SK-MEL-5 (cell line): ENCODE measurements at regions not wholly inside any gene's neighbourhood (a gene's known extent, or its start where the extent isn't known, plus 50 kb on each side); places are given as distances from the start of the nearest gene placed in this dataset.

Source experiments
- DNase-seq: peaks from one replicate; pipeline ENCODE4 v3.0.0-alpha.2; 2016; ENCODE audit warnings: low read depth, low spot score
- in situ Hi-C: cut with HindIII; loops from 2 replicates; pipeline ENCODE4 v1.10.0; 2016; ENCODE audit warnings: low sequenced_read_pairs, high pct_unique_total_duplicates, low pct_unique_long_range_greater_than_20kb

DNA sequence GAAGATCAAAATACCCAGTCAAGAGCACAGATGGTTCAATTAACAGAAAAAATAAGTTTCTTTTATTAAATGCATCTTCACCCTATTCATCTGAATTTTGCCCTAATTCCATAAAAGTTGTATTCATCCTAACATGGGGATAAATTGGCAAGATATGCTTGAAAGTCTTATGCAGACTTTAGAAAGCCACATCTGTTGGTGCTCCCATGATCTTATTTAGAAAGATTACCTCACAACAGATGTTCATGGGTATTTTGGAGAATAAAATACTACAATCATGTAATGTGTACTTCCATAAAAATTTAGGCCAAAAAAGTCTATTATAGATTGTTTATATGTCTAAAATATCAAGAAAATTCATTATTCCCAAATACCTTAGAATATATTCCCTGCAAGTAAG, 510.3 kb downstream of the TECRL start:
- in situ Hi-C loops, result no loop called here
- DNase-seq, result no peak

DNA sequence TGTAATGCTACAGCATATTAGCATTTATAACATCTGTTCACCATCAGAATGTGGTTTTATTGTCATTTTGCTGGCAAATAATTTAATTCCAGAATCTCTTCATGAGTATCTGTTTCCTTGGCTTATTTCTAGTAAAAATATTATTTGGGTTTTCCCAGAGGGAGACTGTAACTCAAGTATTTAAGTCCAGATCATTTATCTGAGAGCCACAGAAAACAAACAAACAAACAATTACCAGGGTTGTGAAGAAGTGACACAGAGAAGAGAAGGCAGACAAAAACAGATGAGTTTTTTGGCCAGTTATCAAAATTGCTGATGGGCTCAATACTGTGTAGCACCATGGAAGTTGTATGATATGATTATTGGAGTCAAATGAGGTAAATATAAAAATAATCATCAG, 515.1 kb downstream of the TECRL start:
- in situ Hi-C loops, result no loop called here
- no peak for DNase-seq

DNA sequence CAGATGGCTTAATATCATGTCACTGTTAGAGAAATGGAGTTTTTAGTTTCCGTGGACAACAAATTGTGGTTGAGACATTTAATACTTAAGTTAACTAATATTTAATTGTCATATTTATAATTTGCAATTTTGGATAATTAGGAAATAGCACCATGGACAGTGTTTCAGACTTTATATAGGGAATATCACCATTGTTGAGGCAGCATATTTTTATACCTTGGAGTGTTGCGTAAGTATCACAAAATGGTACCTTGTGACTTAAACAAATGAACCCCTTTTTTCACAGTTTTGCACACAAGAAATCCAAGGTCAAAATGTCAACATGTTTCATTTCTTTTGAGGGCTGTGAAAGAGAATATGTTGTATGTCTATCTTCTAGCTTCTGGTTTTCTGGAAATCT, 539.9 kb downstream of the TECRL start:
- in situ Hi-C loops, result no loop called here
- no peak for DNase-seq

DNA sequence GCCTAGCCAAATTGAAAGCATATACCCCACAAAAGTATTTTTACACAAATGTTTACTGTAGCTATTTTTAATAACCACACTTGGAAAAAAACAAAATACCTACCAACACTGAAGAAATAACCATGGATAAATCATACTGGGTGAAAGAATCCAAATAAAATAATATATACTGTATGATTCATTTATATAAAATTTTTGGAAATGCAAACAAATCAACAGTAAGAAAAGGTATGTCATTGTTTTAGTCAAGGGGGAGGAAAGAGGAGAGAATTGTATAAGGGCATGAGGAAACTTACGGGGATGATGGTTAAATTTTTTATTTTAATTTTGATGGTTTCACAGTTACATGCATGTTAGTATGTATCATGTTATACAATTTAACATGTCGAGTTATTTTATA, 557.8 kb downstream of the TECRL start:
- in situ Hi-C loops, result no loop called here
- DNase-seq, result no peak

DNA sequence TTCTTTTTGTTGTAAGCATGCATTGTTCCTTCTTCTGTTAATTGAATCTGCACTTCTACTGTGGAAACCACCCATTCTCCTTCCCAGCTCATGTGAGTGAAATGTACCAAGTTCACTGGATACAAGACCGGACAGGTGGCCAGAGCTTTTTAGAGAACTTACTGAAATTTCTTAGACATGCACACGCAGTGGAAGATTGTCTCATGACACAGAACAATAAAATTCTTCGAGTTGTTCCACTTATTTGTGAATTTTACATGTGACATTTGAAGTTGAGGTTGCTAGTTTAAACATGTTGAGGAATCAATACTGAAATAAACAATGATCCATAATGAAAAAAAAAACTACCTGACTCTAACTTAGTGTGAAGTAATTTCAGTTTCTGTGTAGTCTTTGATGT, 568.0 kb downstream of the TECRL start:
- in situ Hi-C loops, result no loop called here
- DNase-seq, result no peak

DNA sequence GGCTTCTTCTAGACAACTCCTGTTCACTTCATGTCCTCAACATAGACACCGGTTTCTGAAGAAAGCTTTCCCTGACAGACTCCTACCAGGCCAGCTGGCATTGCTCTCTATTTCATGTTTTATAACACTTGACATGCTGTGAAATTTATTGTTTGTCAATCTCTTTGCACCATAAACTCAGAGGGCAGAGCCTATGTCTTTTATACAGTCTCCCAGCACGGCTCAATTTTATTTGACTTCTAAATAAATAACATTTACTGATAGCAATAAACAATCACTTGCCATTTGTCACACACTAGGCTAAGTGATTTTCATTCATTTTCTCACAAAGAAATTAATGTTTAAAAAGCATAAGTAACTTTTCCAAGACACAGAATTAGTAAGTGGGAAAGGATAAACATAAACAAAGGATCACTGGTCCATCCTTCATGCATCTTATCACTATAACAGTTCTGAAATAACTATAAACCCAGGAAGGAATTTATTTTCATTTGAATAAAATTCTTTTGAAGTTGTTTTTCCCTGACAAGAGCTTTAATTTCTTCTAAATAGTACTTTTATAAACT, 577.6 kb downstream of the TECRL start:
- DNase-seq, result no peak
- in situ Hi-C loops, result no loop called here

DNA sequence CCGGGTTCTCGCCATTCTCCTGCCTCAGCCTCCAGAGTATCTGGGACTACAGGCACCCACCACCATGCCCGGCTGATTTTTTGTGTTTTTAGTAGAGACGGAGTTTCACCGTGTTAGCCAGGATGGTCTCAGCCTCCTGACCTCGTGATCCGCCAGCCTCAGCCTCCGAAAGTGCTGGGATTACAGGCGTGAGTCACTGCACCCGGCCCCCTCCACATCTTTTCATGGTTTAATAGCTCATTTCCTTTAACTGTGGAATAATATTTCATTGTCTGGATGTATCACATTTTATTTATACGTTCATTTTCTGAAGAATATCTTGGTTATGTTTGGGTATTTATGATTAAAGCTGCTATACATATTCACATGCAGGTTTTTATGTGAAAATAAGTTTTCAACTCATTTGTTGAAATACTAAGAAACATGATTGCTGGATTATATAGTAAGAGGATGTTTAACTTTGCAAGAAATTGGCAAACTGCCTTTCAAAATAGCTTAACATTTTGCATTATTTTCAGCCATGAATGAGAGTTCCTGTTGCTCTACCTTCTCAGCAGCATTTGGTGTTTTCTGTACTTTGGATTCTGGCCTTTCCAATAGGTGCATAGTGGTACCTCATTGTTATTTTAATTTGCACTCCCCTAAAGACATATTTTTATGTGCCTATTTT, 591.9 kb downstream of the TECRL start:
- in situ Hi-C loops, result no loop called here
- no peak for DNase-seq

DNA sequence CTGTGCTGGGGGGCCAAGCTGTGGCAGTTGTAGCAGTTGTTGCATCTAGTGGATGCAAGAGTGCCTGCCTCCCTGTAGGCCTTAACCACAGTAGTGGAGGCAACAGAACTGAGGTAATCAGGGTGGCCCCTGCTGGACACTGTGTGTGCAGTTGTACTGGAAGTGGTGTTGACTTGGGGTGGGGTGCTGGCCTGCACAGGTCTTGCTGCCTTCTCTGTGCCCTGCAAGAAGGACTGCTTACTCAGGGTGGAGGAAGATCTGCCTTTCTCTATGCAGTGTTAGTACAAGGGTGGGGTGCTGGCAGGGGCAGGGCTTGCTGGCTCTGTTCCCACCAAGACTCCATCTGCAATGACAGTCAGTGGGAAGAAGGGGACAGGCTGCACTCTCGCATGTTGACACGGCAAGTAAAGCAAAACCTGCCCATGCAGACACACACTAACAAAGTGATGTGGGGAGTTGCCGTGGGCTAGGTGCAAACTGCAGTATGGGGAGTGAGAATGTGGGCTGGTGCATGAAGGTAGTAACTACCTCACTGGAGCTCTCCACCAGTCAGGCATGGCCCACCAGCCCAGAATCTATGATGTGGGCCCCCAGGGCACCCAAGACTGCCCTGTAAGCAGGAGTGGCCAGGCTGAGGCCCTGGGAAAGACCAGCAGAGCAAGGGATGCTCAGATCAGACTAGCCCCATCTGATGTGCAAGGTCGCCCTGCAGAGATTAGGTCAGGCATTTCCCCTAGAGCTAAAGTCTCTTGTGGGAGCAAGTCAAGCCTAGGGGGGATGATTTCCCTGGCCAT, 594.9 kb downstream of the TECRL start:
- in situ Hi-C loops, result no loop called here
- DNase-seq, result no peak

DNA sequence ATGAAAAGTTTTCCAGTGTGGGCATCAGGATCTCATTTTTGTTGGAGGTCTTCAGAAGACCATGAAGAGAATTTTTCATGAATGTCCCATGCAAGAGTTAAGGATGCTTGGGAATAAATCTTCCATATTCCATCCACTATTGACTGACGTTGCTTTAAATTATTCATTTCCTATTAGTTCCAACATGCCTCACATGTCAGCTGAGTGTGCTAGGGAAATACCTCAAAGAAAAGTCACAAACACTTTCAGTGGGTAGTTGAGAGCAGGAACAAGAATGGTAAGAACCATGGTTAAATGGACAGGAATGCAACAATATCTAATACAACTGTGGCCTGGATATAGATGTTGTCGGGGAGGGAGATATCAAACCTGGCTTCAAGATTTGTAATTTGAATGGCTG, 610.1 kb downstream of the TECRL start:
- no peak for DNase-seq
- in situ Hi-C loops, result no loop called here

DNA sequence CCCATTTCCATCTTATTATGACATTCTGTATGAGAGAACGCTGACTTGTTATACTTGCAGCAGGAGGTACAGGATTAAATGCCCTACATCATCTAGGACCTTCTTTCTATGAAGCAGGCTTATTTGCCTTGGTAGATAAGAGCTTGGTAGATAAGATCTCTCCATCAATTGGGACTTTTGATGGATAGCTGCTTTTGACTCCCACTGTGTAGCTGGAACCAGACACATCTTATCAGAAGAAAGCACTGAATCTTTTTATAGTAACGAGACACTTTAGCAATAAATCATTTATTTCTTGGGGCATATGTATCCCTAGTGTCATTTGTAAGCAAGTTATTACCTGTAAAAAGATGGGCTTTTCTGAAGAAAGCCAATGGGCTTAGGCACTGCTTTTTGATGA, 613.9 kb downstream of the TECRL start:
- in situ Hi-C loops, result no loop called here
- no peak for DNase-seq

DNA sequence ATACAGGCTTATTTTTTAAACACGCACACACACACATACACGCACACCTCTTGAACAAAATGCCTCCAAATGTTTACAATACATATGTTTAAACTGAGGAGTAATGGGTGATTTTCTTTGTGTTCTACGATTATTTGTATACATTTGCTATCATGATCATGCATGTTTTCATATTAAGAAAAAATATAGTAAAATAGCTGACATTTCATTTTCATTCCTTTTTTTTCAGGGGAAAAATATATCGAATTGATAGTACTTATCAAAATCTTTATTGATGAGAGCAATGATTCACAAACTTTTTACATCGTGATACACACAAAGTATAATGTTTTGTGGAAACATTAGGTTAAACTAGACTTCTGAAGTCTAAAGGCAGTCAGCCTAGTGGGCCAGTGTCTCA, 618.9 kb downstream of the TECRL start:
- DNase-seq, result no peak
- in situ Hi-C loops, result no loop called here

DNA sequence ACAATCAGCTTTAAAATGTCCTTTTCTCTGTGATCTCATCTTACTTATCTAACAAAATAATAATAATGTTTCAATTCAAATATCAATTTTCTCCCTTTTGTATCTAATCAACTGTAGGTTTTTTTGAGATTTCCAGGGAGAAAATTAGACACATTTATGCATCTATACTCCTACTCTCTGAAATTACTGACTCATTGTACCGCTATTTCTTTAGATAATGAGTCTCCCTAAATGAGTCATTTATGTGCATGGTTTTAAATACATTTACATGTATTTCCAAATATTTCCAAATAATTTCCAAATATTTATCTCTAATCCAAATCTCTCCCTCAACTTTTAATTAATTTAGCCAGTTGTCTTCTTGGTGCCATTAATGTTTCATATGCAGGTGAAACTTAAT, 621.0 kb downstream of the TECRL start:
- in situ Hi-C loops, result no loop called here
- no peak for DNase-seq

DNA sequence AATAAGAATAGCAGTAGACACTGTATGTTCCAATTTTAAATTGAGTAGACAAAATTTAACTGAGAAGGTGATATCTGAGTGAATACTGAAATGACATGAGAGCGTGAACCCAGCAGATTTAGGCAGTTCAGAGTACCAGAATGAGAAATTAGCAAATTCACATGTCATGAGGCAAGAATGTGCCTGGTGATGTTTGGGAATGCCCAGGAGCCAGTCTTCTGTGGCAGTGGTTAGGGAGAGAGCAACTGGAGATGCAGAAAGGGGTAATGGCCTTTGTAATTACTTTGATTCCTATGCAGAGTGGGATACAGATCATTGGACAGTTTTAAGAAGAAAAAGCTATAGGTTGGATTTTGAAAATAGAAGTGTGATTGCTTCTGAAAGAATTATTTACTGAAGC, 621.9 kb downstream of the TECRL start:
- in situ Hi-C loops, result no loop called here
- no peak for DNase-seq

DNA sequence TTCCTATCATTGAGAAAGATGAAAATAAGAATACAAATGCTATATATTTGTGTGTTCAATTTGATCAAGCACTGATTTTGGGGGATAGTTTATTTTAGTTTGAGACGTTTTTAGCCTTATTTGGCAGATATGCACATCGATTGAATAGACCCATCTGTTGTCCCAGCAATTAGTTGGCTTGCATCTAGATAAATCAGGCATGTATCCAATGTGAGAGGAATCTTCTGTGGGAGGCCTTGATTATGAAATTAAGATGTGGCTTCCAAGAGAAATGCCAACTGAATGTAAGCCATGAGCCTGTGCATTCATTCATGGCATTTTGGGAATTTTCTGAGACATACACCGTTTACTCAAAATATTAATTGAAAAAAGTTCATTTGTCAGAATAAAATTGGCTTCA, 623.1 kb downstream of the TECRL start:
- no peak for DNase-seq
- in situ Hi-C loops, result no loop called here

DNA sequence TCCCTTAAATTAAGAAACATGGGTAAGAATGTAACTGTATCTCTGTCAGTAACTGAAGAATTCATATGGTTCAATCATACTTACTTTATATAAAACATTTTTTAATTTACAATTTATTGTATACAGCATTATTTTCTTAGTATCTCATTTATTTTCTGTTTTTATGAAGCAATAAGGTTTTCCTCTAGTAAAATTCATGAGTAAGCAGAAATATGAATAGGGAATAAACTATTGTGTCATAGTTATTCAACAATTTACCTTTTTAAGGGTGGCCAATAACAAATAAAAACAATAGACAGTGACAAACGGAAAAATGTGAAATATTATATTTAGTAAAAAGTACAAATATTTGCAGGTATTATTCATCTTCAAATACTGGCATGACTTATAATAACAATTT, 624.4 kb downstream of the TECRL start:
- no peak for DNase-seq
- in situ Hi-C loops, result no loop called here

DNA sequence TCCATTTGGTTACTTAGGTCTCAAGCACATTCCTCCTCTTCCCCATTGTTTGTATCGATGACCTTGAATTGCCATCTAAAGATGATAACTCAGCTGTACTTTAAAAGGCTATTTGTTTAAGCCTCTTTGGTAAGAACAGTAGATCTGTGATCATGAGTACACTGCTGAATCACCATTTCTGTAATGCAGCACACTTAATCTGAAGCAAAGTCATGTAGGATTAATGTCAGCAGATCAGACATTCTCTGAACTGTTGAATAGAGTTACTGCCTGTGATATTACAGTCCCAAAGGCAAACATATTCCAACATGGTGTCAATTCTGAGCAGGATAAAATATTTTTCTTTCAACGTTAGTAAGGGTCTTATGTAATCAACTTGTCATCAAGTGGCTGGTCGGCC, 631.6 kb downstream of the TECRL start:
- in situ Hi-C loops, result no loop called here
- DNase-seq, result no peak

DNA sequence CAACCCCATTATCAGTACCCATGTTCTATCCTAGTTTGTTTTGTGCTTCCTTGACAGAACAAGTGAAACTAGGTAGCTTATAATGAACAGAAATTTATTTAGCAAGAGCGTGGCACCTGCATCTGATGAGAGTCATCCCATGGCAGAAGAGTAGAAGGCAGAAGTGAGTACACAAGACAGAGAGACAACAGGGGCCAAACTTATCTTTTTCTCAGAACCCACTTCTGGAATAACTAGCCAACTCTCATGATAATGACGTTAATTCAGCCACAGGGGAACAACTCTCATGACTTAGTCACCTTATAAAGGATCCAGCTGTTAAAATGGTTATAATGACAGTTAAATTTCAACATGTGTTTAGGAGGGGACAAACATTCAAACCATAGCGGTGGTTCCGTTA, 644.9 kb downstream of the TECRL start:
- in situ Hi-C loops, result no loop called here
- DNase-seq, result no peak

DNA sequence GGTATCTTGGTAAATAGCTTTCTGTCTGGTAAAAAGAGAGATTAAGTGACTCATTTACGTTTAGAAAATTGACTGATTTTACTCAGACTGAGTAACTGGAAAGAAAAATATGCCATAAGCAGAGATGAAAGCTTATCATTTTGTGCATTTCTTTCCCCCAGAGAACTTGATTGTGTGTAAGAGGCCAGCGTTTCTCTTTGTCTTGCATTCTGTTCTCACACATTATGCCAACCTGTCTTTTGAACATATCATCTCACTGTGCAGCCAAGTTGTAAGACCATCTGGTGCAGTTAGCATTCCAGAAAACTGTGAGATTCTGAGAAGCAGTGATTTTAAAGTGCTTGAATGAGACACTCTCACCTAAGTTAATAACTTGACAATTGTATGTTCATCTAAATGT, 651.3 kb downstream of the TECRL start:
- DNase-seq, result no peak

DNA sequence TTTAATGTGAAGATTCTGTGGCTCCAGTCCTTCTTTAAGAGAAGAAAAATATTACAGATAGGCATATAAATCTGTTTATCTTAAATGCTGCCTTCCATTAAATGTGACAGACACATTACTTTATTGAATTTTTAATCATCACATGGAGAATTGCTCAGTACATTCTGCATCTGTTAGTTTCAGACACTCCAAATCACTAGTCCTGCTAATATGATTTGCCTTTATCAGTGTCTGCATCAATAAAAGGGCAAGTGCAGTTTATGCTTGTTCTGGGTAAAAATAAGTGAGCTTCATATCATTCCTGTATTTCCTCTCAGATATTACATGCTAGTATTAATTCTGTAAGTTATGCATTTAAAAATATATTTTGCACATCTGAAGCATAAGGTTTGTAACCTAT, 666.4 kb downstream of the TECRL start:
- in situ Hi-C loops, result no loop called here
- DNase-seq, result no peak

More for the DNA sequence above, 651.3 kb downstream of the TECRL start:
- in situ Hi-C loops, result no loop called here
